Right atrium auricular region (tissue), 2 donors: ENCODE measurements at regions not wholly inside any gene's neighbourhood (a gene's known extent, or its start where the extent isn't known, plus 50 kb on each side); places are given as distances from the start of the nearest gene placed in this dataset.
"Not testable (repeated sequence)": the region's sequence is repeated elsewhere in the genome, so short reads cannot be mapped to it uniquely, and the experiment has no call there.

ENCODE experiments used
- DNase-seq: peaks from one replicate; pipeline ENCODE4 v3.0.0-alpha.2; 2019; ENCODE audit warnings: low spot score
- H3K27ac ChIP-seq, 2 donors: fragments of 200-600 bp; sonication (generic); 1 replicate in 1 of 2; 2 replicates in 1 of 2; pipeline ENCODE4 v1.5.1; 2016 to 2019
- H3K27me3 ChIP-seq, 2 donors: fragments of 200-600 bp; sonication (generic); one replicate each; pipeline versions ENCODE4 v1.5.1 to v1.6.0; 2017 to 2019
- H3K36me3 ChIP-seq: fragments of 200-600 bp; sonication (generic); one replicate; pipeline ENCODE4 v1.5.1; 2016
- H3K4me1 ChIP-seq, 2 donors: fragments of 200-600 bp; sonication (generic); one replicate each; pipeline versions ENCODE4 v1.5.1 to v1.6.0; 2017 to 2019
- H3K4me3 ChIP-seq, 2 donors: fragments of 200-600 bp; sonication (generic); 1 replicate in 1 of 2; 2 replicates in 1 of 2; pipeline ENCODE4 v1.5.1; 2017 to 2019; ENCODE audit warnings: mild to moderate bottlenecking in 1 of 2, moderate library complexity in 1 of 2
- H3K9me3 ChIP-seq, 2 donors: fragments of 200-600 bp; sonication (generic); one replicate each; pipeline ENCODE4 v1.5.1; 2019
- CTCF ChIP-seq, 2 donors: fragments of 200-600 bp; sonication (generic); IDR thresholded peaks; one replicate each; pipeline ENCODE4 v1.5.1; 2019; ENCODE audit warnings: antibody characterized with exemption in 2 of 2

DNA sequence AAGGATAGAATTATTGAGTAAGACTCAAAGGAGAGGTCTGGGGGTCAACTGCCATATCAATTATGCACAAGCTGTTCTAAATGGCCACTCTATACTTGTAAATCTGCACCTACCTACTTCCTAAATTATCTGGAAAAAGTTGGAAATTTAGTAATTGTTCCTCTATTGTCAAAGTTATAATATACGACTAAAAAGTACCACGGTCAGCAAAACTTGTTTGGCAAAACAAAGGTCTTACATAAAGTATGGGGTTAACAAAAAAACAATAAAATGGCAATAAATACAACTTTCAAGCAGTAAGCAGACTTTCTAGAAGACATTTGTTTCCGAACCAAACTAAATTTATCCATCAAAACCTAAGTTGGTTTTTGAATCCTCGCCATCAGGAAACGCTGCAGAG is 309.7 kb downstream of the FRK start:
- no peak for TF ChIP-seq CTCF (IDR thresholded peaks at IDR 0.05)
- H3K9me3 ChIP-seq = no peaks in the 10 kb centered on the region
- H3K4me1 ChIP-seq = no peaks in the 10 kb centered on the region
- no peak for DNase-seq
- no peak overlapping the region for H3K4me3 ChIP-seq
- H3K27ac ChIP-seq = no peak overlapping the region
- H3K27me3 ChIP-seq = no peaks in the 10 kb centered on the region
- H3K36me3 ChIP-seq = no peaks in the 10 kb centered on the region

DNA sequence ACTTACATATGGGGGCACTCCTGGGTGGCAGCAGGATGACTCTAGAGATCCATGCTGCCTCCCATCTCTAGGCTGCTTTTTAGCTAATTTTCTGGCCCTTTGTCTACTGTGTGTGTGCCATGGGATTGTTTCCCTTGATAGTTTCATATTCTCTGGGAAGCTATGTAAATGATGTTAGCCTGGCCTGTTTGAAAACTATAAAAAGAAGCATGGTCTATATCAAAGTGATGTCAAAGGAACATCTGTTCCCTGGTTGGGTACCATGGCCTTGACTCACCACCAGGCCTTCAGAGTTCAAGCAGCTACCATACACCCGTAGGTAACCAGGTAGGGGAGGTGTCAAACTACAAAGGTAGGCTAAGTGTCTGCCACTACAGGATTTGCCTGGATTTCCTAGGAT is 310.4 kb downstream of the FRK start:
- H3K4me1 ChIP-seq = no peaks in the 10 kb centered on the region
- TF ChIP-seq CTCF (IDR thresholded peaks at IDR 0.05) = no peak
- no peaks in the 10 kb centered on the region for H3K27me3 ChIP-seq
- H3K9me3 ChIP-seq = no peaks in the 10 kb centered on the region
- H3K36me3 ChIP-seq = no peaks in the 10 kb centered on the region
- H3K27ac ChIP-seq = no peak overlapping the region
- no peak overlapping the region for H3K4me3 ChIP-seq
- DNase-seq = no peak

- TF ChIP-seq CTCF (IDR thresholded peaks at IDR 0.05) = no peak
- Histone ChIP-seq H3K9me3 (no peaks in the 10 kb centered on the region), H3K4me1 (no peaks in the 10 kb centered on the region)
Measured at GRCh38 chr6:115747719-115748118, 313.0 kb downstream of the FRK start.

DNA sequence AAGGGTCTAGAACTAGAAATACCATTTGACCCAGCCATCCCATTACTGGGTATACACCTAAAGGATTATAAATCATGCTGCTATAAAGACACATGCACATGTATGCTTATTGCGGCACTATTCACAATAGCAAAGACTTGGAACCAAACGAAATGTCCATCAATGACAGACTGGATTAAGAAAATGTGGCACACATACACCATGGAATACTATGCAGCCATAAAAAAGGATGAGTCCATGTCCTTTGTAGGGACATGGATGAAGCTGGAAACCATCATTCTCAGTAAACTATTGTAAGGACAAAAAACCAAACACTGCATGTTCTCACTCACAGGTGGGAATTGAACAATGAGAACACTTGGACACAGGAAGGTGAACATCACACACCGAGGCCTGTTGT is 314.1 kb downstream of the FRK start:
- H3K4me3 ChIP-seq, H3K36me3 ChIP-seq, H3K27ac ChIP-seq, H3K27me3 ChIP-seq, H3K9me3 ChIP-seq, H3K4me1 ChIP-seq, DNase-seq: not testable (repeated sequence)

More at GRCh38 chr6:115747719-115748118, 313.0 kb downstream of the FRK start:
- Histone ChIP-seq H3K27ac (no peak overlapping the region), H3K36me3 (no peaks in the 10 kb centered on the region), H3K4me3 (no peak overlapping the region), H3K27me3 (no peaks in the 10 kb centered on the region)
- DNase-seq = no peak

- no peak for TF ChIP-seq CTCF (IDR thresholded peaks at IDR 0.05)
- Histone ChIP-seq H3K36me3 (no peaks in the 10 kb centered on the region), H3K9me3 (peaks cover 0 to 5% of the 10 kb centered on the region in 2 donors), H3K4me1 (no peaks in the 10 kb centered on the region), H3K27me3 (no peaks in the 10 kb centered on the region), H3K4me3 (no peak overlapping the region), H3K27ac (no peak overlapping the region)
- no peak for DNase-seq
Measured at GRCh38 chr6:115740907-115741306, 319.8 kb downstream of the FRK start.

GRCh38 chr6:115735610-115736009 is 325.1 kb downstream of the FRK start:
- Histone ChIP-seq H3K36me3 (no peaks in the 10 kb centered on the region), H3K27me3 (no peaks in the 10 kb centered on the region), H3K4me1 (no peaks in the 10 kb centered on the region), H3K27ac (no peak overlapping the region), H3K4me3 (no peak overlapping the region), H3K9me3 (peaks cover 0 to 8% of the 10 kb centered on the region in 2 donors)
- no peak for DNase-seq
- no peak for TF ChIP-seq CTCF (IDR thresholded peaks at IDR 0.05)
